HG03066 (cell line): ENCODE measurements at regions not wholly inside any gene's neighbourhood (a gene's known extent, or its start where the extent isn't known, plus 50 kb on each side); places are given as distances from the start of the nearest gene placed in this dataset.
A peak's percentile ranks its signal among the peaks of the same experiment; 100 is the strongest.

Experiments
- ATAC-seq: cut with Tn5 transposase; IDR thresholded peaks from one replicate; pipeline ENCODE4 v1.9.1; 2021; ENCODE audit warnings: low read depth; ENCODE audit not compliant: unreplicated experiment

DNA sequence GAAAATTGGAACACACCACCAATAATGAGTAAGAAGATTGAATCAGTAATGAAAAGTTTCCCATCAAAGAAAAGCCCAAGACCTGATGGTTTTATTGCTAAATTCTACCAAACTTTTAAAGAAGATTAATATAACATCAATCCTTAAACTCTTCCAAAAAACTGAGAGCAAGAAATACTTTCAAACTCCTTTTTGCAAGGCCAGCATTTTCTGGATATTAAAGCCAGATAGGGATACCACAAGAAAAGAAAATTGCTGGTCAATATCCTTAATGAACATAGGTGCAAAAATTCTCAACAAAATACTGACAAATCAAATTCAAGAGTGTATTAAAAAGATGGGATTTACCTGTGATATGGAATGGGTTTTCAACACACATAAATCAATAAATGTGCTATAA, 484.6 kb downstream of the ANKRD50 start:
- no peak for ATAC-seq

DNA sequence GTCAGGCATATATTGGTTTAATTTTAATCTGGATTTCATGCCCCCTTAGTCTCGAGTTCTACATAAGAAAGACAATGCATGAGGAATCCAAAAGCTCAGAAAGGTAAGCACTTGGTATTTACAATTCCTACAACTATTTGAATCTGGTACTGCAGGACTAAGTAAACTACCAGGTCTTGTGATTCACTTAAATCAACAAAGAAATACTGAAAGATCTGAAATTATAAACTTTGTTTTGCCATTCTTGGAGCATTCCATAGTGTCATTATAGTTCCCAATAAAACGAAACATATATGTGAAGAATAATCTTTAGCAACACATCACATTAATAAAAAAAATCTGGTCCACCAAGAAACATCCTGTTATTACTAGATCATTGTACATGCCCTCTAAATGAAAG, 482.3 kb downstream of the ANKRD50 start:
- ATAC-seq = no peak

DNA sequence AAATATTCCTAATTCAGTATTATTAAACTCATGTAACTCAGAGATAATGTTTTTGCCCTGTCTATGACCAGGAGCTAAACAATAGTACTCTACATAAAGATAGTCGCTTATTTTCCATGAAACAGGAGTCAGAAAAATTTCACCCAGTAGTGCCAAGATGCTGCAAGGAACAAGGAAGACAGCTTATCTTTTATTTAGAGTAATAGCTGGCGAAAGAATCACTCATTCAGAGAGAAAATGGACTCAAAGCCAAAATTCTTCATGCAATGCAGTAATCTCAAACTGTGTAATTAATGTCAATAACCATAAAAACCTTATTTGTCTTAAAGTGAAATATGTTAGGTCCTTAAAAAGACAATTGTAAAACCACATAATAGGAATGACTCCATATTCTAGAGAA, 477.8 kb downstream of the ANKRD50 start:
- ATAC-seq = no peak

DNA sequence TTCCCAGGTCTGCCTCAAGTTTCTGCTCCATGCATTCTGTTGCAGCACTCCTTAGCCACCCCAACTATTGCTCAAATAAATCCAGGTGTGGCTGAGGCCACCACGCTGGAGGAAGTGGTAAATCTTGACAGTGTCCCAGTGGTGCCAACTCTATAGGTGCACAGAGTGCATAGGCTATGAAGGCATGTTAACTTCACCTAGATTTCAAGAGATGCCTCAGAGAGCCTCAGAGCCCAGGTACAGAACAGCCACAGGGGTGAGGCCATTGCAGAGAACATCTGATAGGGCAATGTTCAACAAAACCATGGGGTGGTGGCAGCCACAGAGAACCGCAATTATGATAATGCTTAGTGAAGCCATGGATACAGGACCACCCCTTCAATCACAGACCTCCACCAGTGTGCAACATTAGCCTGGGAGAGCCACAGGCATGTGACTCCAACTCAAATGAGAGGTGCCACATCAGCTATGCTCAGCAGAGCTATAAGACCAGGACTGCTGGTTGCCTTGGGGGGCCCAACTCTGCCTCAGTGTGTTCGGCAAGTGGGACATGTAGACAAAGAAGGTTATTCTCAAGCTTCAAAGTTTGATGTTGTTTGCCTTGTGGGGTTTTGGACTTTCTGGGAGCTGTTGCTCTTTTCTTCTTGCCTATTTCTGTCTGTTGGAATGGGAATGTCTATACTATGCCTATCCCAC, 468.7 kb downstream of the ANKRD50 start:
- ATAC-seq = no peak

DNA sequence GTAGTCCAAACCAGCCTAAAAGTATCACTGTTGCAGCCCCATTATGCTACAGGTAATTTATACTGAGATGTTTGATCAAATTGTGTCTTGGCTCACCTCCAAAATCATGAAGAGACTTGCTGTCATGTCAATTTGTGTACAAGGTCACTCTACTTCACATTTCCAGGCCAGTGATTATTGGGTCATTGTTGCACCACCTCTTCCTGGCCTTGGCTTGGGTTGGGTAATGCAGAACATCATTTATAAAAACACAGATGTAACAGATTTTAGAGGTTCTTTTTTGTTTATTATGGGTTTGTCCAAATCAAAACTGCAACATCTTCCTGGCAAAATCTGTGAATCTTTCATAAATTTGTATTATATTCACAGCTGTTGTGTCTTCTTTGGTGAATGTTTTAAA, 459.5 kb downstream of the ANKRD50 start:
- no peak for ATAC-seq

DNA sequence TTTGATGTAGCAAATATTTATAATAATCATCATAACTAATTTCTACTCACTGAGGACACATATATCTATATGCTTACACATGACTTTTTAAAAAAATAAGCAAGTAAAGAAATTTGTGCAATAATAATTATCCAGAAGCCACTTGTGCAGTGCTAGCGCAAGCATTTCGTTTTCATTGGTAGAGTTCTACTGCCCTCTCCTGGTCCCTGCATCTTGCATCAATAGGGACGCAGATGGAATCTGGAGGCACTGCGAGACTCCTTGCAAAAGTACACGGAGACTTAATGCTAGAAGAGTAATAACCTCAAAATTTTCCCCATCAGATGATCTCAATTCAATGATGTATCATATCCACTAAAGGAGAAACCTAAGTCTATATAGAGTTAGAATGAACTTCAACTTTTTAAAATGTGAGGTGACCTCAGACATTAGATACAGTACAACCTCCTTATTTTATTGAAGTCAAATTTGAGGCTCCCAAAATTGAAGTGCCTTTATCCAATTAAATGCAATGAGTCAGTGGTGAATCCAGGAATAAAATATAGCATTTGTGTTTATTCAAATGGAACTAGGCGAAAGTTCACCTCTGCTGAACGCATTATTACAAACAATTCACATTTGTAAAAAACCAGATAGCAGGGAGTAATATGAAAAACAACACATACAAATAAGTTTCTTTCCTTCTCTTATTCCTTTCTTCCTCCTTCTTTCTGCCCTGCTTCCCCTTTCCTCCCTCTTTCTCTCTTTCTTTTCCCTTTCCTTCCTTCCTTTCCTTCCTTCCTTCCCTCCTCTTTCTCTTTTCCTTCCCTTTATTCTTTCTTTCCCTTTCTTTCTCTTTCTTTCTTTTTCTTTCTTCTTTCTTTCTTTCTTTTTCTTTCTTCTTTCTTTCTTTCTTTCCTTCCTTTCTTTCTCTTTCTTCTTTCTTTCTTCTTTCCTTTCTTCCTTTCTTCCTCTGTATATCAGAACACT, 450.0 kb downstream of the ANKRD50 start:
- peak; percentile 88 for ATAC-seq

DNA sequence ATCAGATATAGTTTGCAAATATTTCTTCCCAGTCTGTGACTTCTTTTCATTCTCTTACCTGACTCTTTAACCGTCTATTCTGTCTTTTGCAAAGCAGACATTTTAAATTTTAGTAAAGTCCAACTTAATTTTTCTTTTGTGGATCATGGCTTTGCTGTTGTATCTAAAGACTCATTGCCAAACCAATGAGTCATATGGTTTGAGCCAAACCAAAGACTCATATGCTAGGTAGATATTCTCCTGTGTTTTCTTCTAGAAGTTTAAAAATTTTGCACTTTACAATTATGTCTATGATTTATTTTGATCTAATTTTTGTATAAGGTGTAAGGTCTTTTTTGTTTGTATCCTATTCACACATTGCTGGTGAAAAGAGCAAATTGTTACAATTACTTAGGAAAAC, 446.8 kb downstream of the ANKRD50 start:
- ATAC-seq = no peak

DNA sequence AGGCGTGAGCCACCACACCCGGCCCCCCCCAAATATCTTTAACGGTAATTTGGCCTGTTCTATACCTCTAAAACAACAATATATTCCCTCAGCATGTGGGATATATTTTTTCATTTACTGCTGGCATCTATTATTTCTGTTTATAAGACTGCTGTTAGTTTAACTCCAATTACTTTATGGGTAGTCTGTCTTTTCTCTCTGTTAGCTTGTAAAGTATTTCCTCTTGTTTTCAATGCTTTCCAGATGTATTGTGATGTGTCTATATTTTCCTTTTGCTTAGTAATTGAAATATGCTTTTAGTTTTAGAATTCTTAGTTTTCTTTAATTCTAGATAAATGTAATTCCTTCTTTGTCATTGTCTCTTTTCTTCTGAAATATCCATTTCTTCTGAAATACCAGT, 445.8 kb downstream of the ANKRD50 start:
- ATAC-seq = no peak

DNA sequence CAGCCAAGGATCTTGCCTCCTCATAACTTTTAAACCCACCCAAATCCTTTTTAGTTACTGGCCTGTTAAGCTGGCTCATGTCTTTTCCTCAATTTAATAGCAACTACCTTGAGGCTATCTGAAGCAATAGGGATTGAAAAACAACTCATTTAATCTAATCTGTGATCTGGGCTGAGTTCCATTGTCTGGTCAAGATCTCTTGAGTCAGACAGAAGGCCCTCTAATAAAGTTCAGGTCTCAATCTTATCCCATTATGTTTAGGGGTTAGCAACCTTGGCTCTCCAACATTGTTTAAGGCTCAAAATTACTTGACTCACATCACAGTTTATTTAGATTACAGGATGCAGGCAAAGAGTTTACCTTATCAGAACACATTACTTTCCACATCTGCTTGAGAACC, 436.1 kb downstream of the ANKRD50 start:
- ATAC-seq = no peak

DNA sequence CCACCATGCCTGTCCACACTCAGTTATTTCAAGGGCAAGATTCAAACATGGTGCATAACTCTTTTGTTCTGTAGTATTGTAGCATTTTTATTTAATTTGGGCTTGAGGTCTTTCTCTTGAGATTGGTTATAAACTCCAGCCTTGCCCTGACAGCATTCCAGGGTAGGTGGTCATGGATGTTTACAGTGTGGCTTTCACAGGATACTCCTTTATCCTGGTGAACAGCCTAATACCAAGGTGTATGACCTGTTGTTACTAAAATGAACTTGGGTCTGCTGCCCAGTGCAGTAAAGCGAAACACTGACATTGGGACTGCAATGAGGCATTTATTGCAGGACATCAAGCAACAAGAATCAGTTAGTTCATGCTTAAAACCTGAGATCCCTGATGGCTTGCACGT, 434.8 kb downstream of the ANKRD50 start:
- ATAC-seq = no peak

DNA sequence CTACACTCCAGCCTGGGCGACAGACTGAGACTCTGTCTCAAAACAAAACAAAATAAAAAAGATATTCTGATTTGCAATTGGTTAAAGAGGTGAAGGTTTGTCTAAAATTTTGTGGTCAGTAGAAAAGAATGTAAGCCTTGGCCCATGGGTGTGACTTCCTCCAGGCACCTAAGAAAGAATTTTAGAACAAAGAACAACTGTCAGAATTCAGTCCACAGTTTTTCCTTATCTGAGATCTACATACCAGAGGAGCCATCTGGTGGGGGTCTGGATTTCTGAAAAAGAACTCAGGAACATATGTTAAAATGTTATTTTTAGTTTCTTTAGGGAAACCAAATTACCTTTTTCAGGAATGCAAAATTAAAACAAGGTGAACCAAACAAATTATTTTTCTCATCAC, 434.1 kb downstream of the ANKRD50 start:
- no peak for ATAC-seq

DNA sequence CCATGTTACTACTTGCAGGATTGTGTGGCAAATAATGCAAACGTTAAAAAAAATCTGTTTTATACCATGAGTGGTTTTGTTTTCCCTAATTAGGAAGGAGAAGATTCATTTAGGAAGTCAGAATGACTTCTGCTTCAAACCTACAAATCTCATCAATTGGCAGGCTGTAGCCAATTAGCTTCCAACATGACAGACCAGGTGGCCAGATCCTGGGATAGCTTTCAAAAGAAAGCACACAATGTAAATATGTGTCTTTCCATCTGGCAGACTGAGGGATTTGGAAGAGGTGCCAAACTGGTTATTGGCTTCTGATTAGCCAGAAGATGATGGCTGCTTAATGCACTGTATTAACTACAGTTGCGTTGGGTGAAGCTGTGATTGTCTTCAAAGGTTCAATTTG, 432.8 kb downstream of the ANKRD50 start:
- ATAC-seq = no peak

DNA sequence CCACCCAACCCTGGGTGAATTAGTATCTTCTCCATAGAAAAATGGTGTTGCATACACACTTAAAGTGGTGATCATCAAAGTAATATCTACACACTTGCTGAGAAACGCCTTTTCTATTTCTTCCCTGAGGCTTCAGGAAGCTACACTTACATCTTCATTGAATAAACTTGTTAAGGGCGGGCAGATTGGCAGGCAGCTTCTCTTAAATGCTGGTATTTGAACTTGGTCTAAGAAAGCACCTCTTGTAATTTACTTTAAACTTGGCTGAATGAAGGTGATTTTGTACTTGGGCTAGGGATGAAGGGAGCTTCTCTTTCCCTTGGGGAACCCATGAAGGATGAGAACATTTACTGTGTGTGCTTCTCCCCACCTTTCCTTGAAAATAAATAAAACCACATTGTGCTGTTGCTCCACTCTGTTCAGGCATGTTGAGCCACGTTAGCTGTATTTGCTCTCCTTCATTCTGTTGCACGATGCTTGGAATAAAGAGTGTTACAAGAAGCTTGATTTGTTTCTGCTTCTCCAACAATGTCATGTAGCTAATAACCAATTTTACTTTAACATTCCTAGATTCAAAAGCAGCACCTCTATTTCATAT, 430.1 kb downstream of the ANKRD50 start:
- no peak for ATAC-seq

DNA sequence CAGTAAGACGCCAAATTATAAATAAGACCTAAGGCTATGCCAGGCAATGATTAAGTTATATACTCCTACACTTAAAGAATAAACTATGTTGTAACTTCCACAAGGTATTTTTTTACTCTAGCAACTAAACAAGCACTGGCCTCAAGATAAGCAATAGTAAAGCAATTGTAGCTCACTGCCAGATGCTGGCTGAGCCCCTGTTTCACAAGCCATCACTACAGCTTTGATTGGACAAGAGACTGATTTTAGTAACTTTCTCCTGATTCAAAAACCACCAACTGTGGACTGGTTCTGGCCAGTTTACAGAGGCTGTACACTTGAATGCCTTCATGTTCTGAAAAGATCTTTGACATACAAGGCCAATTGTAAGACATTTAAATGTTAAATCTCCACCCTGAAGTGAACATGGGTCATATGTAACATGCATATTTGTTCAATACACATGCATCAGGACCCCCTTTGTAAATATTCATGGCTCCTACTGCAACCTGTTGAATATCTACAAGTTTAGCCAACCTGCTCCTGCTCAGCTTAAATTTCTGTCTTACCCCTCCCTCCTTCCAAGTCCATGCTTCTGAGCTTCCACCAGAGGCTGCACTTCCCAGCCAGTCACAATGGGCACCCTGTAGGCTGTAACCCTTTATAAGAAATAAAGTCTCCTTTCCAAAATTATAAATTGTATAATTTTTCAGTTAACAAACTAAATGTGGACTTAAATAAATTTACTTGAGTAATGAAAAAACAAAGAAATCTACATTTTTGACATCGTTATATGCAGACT, 423.6 kb downstream of the ANKRD50 start:
- ATAC-seq = no peak

DNA sequence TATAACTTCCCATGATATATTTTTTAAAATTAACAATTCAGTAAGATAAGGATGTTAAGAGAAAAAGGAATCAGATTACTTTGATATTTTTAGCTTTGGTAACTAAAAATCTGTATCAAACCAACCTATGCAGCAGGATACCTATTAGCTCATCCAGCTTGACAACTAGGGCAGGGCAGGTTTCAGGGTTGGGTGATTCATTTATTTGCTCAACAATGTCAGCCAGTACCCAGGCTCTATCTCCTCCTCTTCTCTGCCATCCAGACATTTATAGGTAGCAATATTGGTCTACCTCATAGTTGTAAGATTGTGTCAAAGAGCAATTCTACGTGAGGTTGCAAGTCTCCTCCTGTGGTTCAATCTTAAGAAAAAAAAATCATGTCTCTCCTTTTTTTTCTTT, 421.9 kb downstream of the ANKRD50 start:
- no peak for ATAC-seq

DNA sequence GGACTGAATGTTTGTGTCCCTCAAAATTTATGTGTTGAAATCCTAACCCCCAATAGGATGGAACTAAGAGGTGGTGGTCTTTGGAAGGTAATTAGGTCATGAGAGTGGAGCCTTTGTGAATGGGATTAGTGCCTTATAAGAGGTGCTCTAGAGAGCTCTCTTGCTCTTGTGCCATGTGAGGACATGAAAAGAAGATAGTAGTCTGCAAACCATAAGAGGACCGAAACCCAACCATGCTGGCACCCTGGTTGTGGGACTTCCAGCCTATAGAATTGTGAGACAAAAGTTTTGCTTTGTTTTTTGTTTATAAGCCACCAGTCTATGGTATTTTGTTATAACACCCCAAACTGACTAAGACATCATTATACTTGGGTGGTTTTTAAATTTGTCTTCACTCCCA, 417.1 kb downstream of the ANKRD50 start:
- no peak for ATAC-seq

DNA sequence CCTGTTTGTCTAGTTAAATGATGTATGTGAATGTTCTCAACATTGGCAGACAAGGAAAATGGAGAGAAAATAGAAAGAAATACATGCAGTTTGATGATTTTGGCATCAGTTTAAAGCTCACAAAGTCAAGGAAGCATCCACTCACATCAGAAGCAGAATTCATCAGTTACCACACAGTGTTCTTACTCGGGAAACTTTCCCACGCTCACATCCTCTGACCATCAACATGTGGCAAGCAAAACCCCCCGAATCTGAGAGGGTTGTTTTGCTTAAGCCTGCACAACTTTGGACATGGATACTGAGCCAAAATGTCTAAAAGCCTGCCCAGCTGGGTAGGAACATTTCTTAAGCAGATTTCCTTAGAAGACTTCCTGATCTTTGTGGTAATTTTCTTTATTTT, 407.6 kb downstream of the ANKRD50 start:
- ATAC-seq = no peak

DNA sequence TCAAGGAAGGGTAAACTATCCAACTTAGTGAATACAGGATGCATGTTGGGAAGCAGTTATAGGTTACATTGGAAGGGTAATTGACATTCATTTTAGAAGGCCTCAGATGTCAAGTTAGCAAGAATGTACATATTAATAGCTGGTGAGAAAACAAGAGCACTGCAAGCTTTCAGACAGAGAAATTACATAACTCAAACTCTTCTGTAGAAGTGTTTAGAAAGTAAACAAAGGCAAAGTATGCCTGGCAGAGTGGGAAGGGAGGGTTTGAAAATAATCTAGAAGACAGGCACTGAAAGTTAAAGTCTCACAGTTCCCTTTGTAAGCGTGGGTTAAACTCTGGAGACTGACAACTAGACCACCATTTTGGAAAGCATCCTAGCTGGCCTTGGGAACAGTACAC, 406.2 kb downstream of the ANKRD50 start:
- ATAC-seq = no peak

DNA sequence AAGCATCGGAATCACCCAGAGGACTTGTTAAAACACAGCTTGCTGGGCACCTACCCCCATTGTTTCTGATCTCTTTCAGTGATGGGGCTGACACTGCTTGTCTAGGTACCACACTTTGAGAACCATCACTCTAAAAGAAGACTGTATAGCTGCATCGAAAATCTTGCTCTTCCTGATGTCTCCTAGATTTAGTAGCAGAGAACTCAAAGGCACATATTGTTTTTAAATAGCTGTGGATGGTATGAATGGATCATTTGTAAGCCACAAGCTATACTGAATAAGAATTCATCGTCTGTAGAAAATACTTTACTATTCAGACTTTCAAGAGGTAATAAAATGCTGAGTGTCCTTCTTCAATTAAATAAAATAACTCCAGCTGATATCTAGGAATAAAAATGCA, 405.4 kb downstream of the ANKRD50 start:
- no peak for ATAC-seq

DNA sequence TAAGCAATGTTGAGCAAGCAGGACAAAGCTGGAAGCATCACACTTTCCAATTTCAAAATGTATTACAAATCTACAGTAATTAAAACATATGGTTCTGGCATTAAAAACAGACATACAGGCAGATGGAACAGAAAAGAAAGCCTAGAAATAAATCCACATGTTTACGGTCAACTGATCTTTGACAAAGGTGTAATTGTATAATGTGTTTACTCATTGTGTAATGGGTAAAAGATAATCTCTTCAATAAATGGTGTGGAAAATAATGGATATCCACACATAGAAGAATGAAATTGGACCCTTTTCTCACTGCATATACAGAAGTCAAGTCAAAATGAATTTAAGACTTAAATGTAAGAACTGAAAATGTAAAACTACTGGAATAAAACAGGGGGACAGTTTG, 394.2 kb downstream of the ANKRD50 start:
- no peak for ATAC-seq

DNA sequence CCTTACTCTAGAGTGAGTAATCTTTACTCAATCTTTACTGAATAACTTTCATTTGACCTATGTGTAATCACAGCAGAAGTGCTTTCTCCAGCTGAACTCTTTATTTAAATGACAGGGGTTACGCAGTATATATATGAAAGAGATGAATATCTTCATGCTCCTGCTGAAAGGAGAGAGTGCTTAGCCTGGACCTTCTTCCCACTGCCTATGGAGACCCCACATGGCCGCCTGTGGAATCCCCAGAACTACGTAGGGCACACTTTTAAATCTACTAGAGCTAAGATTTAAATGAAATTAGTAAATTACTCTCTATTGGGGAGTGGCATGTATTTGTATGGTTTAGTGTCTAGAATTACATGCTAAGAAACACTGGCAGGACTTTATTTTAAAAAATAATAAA, 391.2 kb downstream of the ANKRD50 start:
- ATAC-seq = no peak
